Adrenal gland (tissue), 5 donors: ENCODE measurements at regions not wholly inside any gene's neighbourhood (a gene's known extent, or its start where the extent isn't known, plus 50 kb on each side); places are given as distances from the start of the nearest gene placed in this dataset.

Experiments used
- CTCF ChIP-seq, 6 experiments: fragments of 450-650 bp in 4 of 6; fragments of 200-600 bp in 2 of 6; sonication (generic) in 1 of 6; IDR thresholded peaks; 1 replicate in 5 of 6; 2 replicates in 1 of 6; pipeline versions ENCODE4 v1.5.1 to v1.8.0; 2016 to 2021; ENCODE audit warnings: antibody characterized with exemption in 6 of 6, mild to moderate bottlenecking in 2 of 6, moderate library complexity in 1 of 6
- POLR2A ChIP-seq, 2 donors: fragments of 450-650 bp; IDR thresholded peaks; one replicate each; pipeline ENCODE4 v1.6.1; 2017; ENCODE audit warnings: antibody characterized with exemption in 2 of 2, mild to moderate bottlenecking in 2 of 2, moderate library complexity in 1 of 2
- donor health status: DM: no; HTN: no; CAD: no.

GRCh38 chr2:46826569-46827245, 88.9 kb downstream of the MCFD2 start:
- TF ChIP-seq CTCF (IDR thresholded peaks at IDR 0.05) (no peak), POLR2A (IDR thresholded peaks at IDR 0.05) (no peak)
